ENCODE measurements at regions not wholly inside any gene's neighbourhood (a gene's known extent, or its start where the extent isn't known, plus 50 kb on each side); places are given as distances from the start of the nearest gene placed in this dataset.

DNA sequence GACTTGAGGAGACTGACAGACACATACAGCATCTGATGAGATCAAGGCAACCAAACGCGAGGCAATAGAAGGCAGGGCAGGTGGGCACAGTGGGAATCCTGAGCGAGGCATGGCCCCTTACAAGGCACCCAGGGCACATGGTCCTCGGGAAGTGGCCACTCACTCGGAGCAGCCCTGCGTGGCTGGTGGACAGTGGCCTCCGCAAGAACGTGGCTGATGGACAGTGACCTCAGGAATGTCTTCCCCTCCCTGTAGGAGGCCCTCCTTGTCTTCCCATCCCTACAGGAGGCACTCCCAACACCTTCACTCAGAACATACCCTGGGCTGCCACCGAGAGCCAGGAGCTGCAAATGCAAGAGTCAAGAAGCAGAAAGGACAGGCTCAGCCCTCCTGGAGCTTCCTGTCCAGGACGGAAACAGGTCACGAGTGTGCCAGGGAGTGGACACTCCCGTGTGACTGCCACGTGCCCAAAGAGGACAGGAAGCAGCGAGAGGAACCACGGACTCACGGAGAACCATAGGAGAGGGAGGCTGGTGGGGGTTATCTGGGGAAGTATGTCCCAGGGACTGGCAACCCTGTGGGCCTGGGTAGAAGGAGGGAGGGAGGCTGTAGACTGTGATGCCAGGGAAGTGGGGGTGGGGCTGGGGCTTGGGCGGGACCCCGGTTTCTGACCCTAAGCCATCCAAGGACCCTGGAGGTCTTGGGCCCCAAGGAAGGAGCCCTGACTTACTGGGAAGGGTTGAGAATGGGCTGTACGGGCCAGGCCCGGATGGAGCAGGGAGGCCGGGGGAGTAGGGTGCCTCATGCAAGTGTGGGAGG is 321.9 kb upstream of the IRX4 start:
- no peak for TF ChIP-seq CTCF (IDR thresholded peaks at IDR 0.05; ENCODE audit: insufficient read depth, low read depth, low read length)
- no peak for TF ChIP-seq EZH2 (IDR thresholded peaks at IDR 0.05; ENCODE audit: insufficient read depth, low read length)

All from astrocyte (in vitro differentiated cells and primary cell).